Heart right ventricle (tissue), 16 donors: ENCODE measurements at regions not wholly inside any gene's neighbourhood (a gene's known extent, or its start where the extent isn't known, plus 50 kb on each side); places are given as distances from the start of the nearest gene placed in this dataset.
A peak's percentile ranks its signal among the peaks of the same experiment; 100 is the strongest.

Experiments used
- ATAC-seq, 8 donors: fragments of 200-7000 bp; cut with Tn5 transposase; one replicate each; pipeline ENCODE4 v1.9.1; 2020; ENCODE audit warnings: mild to moderate bottlenecking in 8 of 8, moderate library complexity in 8 of 8, moderate number of reproducible peaks in 1 of 8
- DNase-seq, 2 donors: peaks; one replicate each; pipeline ENCODE4 v3.0.0-alpha.2; 2020
- H3K27ac ChIP-seq, 10 donors: fragments of 200-600 bp; sonication (generic) in 2 of 10; one replicate each; pipeline versions ENCODE4 v1.5.0 to v1.8.0; 2020 to 2022; ENCODE audit warnings: mild to moderate bottlenecking in 3 of 10
- H3K27me3 ChIP-seq, 7 donors: fragments of 200-600 bp; one replicate each; pipeline ENCODE4 v1.8.0; 2021 to 2022; ENCODE audit warnings: mild to moderate bottlenecking in 2 of 7
- H3K36me3 ChIP-seq, 9 donors: fragments of 200-600 bp; sonication (generic) in 1 of 9; one replicate each; pipeline versions ENCODE4 v1.5.0 to v1.8.0; 2020 to 2022; ENCODE audit warnings: mild to moderate bottlenecking in 2 of 9
- H3K4me1 ChIP-seq, 9 donors: fragments of 200-600 bp; sonication (generic) in 1 of 9; one replicate each; pipeline versions ENCODE4 v1.5.0 to v1.8.0; 2020 to 2022; ENCODE audit warnings: mild to moderate bottlenecking in 4 of 9
- H3K4me3 ChIP-seq, 10 donors: fragments of 200-600 bp; sonication (generic) in 2 of 10; one replicate each; pipeline versions ENCODE4 v1.5.0 to v1.8.0; 2020 to 2022; ENCODE audit warnings: mild to moderate bottlenecking in 7 of 10, moderate library complexity in 2 of 10
- H3K9me3 ChIP-seq, 11 donors: fragments of 200-600 bp in 10 of 11; sonication (generic) in 2 of 11; one replicate each; pipeline versions ENCODE4 v1.5.0 to v1.8.0; 2013 to 2022; ENCODE audit warnings: mild to moderate bottlenecking in 2 of 11, control low read depth in 1 of 11, moderate library complexity in 1 of 11
- WGBS, 2 donors: extraction: QIAGEN DNeasy Blood & Tissue Kit; methylation state at CpG; one replicate each; pipeline ENCODE4 v1.1.7; 2013; ENCODE audit warnings: inconsistent platforms in 1 of 2; 5-methylcytosine and 5-hydroxymethylcytosine counted together
- intact Hi-C, 10 donors: fragments of 100-400 bp; cut with DNase I; formaldehyde crosslinking; loops; one replicate each; pipeline versions ENCODE4 v1.11.1 to v1.14.2; 2022
- TF ChIP-seq, protein P1 (sequence below), 9 donors: fragments of 200-600 bp; sonication (generic) in 2 of 9; IDR thresholded peaks; one replicate each; pipeline versions ENCODE4 v1.5.0 to v1.8.0; 2021 to 2022; ENCODE audit warnings: antibody characterized with exemption in 9 of 9, mild to moderate bottlenecking in 5 of 9, moderate library complexity in 1 of 9
- donor health status: Arrhythmogenic right ventricular cardiomyopathy.
- donor health status: ischemic (EF 13 %, LVEDD 7.1; RV severe dilation, severe dysfunction).
- donor health status: healthy with polysubstance abuse.
- donor health status: DM: no; HTN: yes; CAD: no.
- donor health status: DM: no; HTN: no; CAD: no.
- donor health status: ischemic (EF 25% LVEDD 6.9; RV normal size, moderate dysfunction).
- donor health status: ischemic (EF 25% LVEDD 5.7; RV mildly dilated, moderate dysfunction).
- donor health status: healthy.
- donor health status: DM: yes; HTN: yes; CAD: no.
- donor health status: Ischemic cardiomyopathy.
- donor health status: ischemic (EF 35%, LVEDD 5.7; RV mildly dilated, moderate dysfunction).
- donor health status: nonischemic (EF 11% LVEDD 7.7; RV severe dilation, severe dysfunction).
- donor health status: DM: yes; HTN: yes; CAD: no.
- donor health status: PGD.
- donor health status: ischemic (EF 29% LVEDD 5.4; RV normal size, mild dysfunction).
- donor health status: nonischemic (EF 23%, LVEDD 6.1; RV moderate dilation, normal function).

DNA sequence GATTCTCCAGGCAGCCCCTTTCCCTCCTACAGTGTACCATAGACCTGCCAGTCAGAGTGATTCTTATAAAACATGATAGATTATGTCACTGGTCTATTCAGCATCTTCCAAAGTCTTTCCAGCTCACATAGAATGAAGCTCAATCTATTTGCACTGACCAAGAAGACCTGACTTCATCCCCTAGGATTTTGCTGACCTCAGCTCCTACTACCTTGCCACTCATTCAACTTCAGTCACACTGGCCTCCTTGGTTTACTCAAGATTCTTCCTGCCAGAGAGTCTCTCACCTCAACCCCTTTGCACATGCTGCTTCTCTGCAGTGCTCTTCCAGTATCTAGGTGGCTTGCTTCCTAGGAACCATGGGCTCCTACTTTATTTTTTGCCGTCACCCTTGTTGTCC, 392.9 kb downstream of the PID1 start:
- Histone ChIP-seq H3K27ac (no peak overlapping the region), H3K4me3 (no peak overlapping the region), H3K4me1 (peaks cover 0 to 5% (median 0%) of the 10 kb centered on the region in 9 donors), H3K27me3 (no peaks in the 10 kb centered on the region), H3K9me3 (peaks cover 0 to 18% (median 0%) of the 10 kb centered on the region in 11 donors), H3K36me3 (no peaks in the 10 kb centered on the region)
- 44 to 100% methylated on average over 1 of the region's 1 CpG for WGBS, 2 donors
- TF ChIP-seq, protein P1, sequence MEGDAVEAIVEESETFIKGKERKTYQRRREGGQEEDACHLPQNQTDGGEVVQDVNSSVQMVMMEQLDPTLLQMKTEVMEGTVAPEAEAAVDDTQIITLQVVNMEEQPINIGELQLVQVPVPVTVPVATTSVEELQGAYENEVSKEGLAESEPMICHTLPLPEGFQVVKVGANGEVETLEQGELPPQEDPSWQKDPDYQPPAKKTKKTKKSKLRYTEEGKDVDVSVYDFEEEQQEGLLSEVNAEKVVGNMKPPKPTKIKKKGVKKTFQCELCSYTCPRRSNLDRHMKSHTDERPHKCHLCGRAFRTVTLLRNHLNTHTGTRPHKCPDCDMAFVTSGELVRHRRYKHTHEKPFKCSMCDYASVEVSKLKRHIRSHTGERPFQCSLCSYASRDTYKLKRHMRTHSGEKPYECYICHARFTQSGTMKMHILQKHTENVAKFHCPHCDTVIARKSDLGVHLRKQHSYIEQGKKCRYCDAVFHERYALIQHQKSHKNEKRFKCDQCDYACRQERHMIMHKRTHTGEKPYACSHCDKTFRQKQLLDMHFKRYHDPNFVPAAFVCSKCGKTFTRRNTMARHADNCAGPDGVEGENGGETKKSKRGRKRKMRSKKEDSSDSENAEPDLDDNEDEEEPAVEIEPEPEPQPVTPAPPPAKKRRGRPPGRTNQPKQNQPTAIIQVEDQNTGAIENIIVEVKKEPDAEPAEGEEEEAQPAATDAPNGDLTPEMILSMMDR (IDR thresholded peaks at IDR 0.05) = no peak
- ATAC-seq (no peak), DNase-seq (no peak)
- intact Hi-C loops = no loop called here

DNA sequence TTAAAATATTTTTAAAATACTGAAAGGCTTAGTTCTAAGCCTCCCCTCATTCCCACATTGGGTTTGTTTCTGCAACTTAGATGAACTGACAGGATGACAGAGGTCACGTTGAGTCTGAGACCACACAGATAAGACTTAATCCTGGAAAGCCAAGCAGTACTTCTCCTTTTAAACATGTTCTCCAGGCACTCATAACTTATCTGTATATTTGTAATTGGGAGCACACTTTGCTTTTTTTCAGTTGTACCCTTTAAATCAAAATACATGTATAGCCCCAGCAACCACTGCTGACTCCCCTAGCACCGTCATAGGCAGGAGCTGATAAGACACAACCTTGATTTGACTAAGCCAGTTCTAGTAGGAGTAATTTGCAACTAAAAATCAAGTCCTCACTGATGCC, 394.8 kb downstream of the PID1 start:
- TF ChIP-seq, protein P1 (IDR thresholded peaks at IDR 0.05) = no peak
- peaks cover 0 to 5% (median 0%) of the 10 kb centered on the region in 9 donors for H3K4me1 ChIP-seq
- H3K27ac ChIP-seq = no peak overlapping the region
- 26 to 29% methylated on average over 2 of the region's 2 CpGs for WGBS, 2 donors
- no peak overlapping the region for H3K4me3 ChIP-seq
- ATAC-seq (no peak), DNase-seq (no peak)
- H3K27me3 ChIP-seq = no peaks in the 10 kb centered on the region
- H3K9me3 ChIP-seq = peaks cover 0 to 15% (median 0%) of the 10 kb centered on the region in 11 donors
- intact Hi-C loops = no loop called here
- no peaks in the 10 kb centered on the region for H3K36me3 ChIP-seq

DNA sequence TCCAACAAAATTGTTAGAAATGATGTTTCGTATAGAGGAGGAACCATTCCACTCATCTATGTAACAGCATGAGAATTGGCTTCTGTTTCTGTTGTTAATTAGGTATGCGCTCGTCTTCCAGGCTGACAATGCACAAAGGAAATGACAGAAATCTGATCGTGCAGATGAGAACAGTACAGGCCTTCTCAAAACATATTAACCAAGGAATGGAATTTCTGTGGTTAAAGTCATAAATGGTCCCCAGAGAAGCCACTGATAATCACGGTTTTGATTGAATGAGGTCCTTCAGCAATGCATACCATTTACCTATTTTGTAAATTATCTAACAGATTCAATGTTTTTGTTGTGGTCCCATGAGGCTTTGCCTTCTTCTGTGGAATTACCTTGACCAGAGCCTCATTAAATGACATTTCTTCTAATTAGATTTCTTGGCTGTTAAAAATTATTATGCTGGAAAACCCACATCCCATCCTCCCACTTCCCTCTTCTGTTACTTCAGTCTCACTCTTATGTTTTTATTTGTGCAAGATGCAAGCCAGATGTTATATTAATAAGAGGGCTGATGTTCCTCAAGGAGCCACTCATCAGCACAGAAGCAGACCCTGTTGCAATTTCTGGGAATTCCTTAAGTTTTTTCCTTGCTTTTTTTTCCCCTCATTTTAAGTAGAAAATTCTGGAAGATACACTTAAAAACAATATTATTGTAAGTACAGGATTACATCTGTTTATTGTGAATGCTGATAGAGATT, 395.8 kb downstream of the PID1 start:
- peaks cover 0 to 15% (median 0%) of the 10 kb centered on the region in 11 donors for H3K9me3 ChIP-seq

DNA sequence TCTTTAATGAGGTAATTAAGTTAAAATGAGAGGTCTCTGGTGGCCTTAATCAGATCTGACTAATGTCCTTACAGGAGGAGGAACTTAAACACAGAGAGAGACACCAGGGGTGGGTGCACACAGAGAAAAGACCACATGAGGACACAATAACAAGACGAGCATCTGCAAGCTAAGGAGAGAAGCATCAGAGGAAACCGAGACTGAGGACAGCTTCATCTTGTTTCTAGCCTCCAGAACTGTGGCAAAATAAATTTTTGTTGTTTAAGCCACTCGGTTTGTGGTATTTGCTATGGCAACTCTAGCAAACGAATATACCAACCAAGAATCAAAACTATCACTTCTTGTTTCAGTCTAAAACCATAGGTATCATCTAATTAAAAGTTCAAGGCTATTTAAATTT, 400.1 kb downstream of the PID1 start:
- 65% methylated on average over 4 of the region's 4 CpGs for WGBS, 2 donors
- TF ChIP-seq, protein P1 (IDR thresholded peaks at IDR 0.05) = no peak
- H3K27ac ChIP-seq = no peak overlapping the region

More for the DNA sequence above, 395.8 kb downstream of the PID1 start:
- peak overlapping the region in 1 of 10 donors; percentile 8 for H3K27ac ChIP-seq
- H3K27me3 ChIP-seq = no peaks in the 10 kb centered on the region
- no peak overlapping the region for H3K4me3 ChIP-seq
- 53 to 60% methylated on average over 5 of the region's 5 CpGs for WGBS, 2 donors
- H3K36me3 ChIP-seq = no peaks in the 10 kb centered on the region
- TF ChIP-seq, protein P1 (IDR thresholded peaks at IDR 0.05) = no peak
- peaks cover 0 to 5% (median 0%) of the 10 kb centered on the region in 9 donors for H3K4me1 ChIP-seq
- ATAC-seq (peak in 5 of 8 donors; percentile 46 to 66 (median 57)), DNase-seq (no peak)
- intact Hi-C loops = no loop called here

More for the DNA sequence above, 400.1 kb downstream of the PID1 start:
- ATAC-seq = no peak
- Histone ChIP-seq H3K36me3 (no peaks in the 10 kb centered on the region), H3K27me3 (no peaks in the 10 kb centered on the region), H3K4me3 (no peak overlapping the region), H3K4me1 (peaks cover 0 to 5% (median 0%) of the 10 kb centered on the region in 9 donors), H3K9me3 (peaks cover 0 to 7% (median 0%) of the 10 kb centered on the region in 11 donors)
- intact Hi-C loops = no loop called here
- DNase-seq = no peak
